Osteoblast (primary cell): ENCODE measurements at regions not wholly inside any gene's neighbourhood (a gene's known extent, or its start where the extent isn't known, plus 50 kb on each side); places are given as distances from the start of the nearest gene placed in this dataset.

ENCODE experiments used
- DNase-seq: peaks from one replicate; pipeline ENCODE4 v3.0.0; 2011; ENCODE audit warnings: low spot score, mixed read lengths; ENCODE audit not compliant: insufficient read length; ENCODE audit errors: missing footprints
- H2AFZ ChIP-seq: 2 replicates; pipeline ENCODE4 v1.6.0; 2011; ENCODE audit warnings: mild to moderate bottlenecking, low read length
- H3K27ac ChIP-seq: 2 replicates; pipeline ENCODE4 v1.5.1; 2011; ENCODE audit warnings: mild to moderate bottlenecking, low read depth, low read length, moderate library complexity
- H3K27me3 ChIP-seq: 2 replicates; pipeline ENCODE4 v1.6.0; 2012; ENCODE audit warnings: mild to moderate bottlenecking, control low read depth, inconsistent platforms, low read length, moderate library complexity; ENCODE audit not compliant: insufficient read depth
- H3K36me3 ChIP-seq: 2 replicates; pipeline ENCODE4 v1.5.1; 2011; ENCODE audit warnings: mild to moderate bottlenecking, low read length, control low read depth, moderate library complexity; ENCODE audit not compliant: insufficient read depth
- H3K4me1 ChIP-seq: 2 replicates; pipeline ENCODE4 v1.5.1; 2011; ENCODE audit warnings: mild to moderate bottlenecking, low read length, control low read depth, moderate library complexity; ENCODE audit not compliant: insufficient read depth
- H3K4me2 ChIP-seq: 2 replicates; pipeline ENCODE4 v1.6.0; 2011; ENCODE audit warnings: mild to moderate bottlenecking, low read length; ENCODE audit not compliant: insufficient read depth
- H3K4me3 ChIP-seq: fragments of 200-600 bp; sonication (generic); 3 replicates; pipeline ENCODE4 v1.5.1; 2012; ENCODE audit warnings: mild to moderate bottlenecking, low read length, inconsistent platforms; ENCODE audit not compliant: insufficient read depth
- H3K79me2 ChIP-seq: 2 replicates; pipeline ENCODE4 v1.6.0; 2012; ENCODE audit warnings: mild to moderate bottlenecking, low read length, control low read depth, inconsistent platforms; ENCODE audit not compliant: insufficient read depth
- H3K9me3 ChIP-seq: 2 replicates; pipeline ENCODE4 v1.5.1; 2011; ENCODE audit warnings: low read depth, low read length, control low read depth
- H4K20me1 ChIP-seq: 2 replicates; pipeline ENCODE4 v1.6.0; 2012; ENCODE audit warnings: mild to moderate bottlenecking, low read length, control low read depth; ENCODE audit not compliant: insufficient read depth
- CTCF ChIP-seq: IDR thresholded peaks from 2 replicates; pipeline ENCODE4 v1.5.1; 2011; ENCODE audit warnings: mild to moderate bottlenecking, low read depth, low read length, moderate library complexity; ENCODE audit errors: extremely low read depth

GRCh38 chr6:12394170-12394569, 104.0 kb downstream of the EDN1 start:
- Histone ChIP-seq H4K20me1 (no peaks in the 10 kb centered on the region), H3K4me3 (no peak overlapping the region), H3K36me3 (no peaks in the 10 kb centered on the region), H3K27me3 (no peaks in the 10 kb centered on the region), H3K79me2 (no peaks in the 10 kb centered on the region), H3K9me3 (no peaks in the 10 kb centered on the region), H3K27ac (no peak overlapping the region), H2AFZ (no peak overlapping the region), H3K4me2 (no peak overlapping the region), H3K4me1 (no peaks in the 10 kb centered on the region)
- no peak for TF ChIP-seq CTCF
- no peak for DNase-seq

GRCh38 chr6:12395898-12396297, 105.7 kb downstream of the EDN1 start:
- Histone ChIP-seq H3K27ac (no peak overlapping the region), H3K4me2 (no peak overlapping the region), H3K9me3 (no peaks in the 10 kb centered on the region), H4K20me1 (no peaks in the 10 kb centered on the region), H3K79me2 (no peaks in the 10 kb centered on the region), H3K4me3 (no peak overlapping the region), H3K36me3 (no peaks in the 10 kb centered on the region), H3K4me1 (no peaks in the 10 kb centered on the region), H3K27me3 (no peaks in the 10 kb centered on the region), H2AFZ (no peak overlapping the region)
- no peak for DNase-seq
- TF ChIP-seq CTCF = peak; percentile 57

- H3K4me3 ChIP-seq = no peak overlapping the region
- no peak overlapping the region for H3K4me2 ChIP-seq
- H2AFZ ChIP-seq = peak overlapping the region; percentile 1
- no peaks in the 10 kb centered on the region for H3K79me2 ChIP-seq
- H3K9me3 ChIP-seq = no peaks in the 10 kb centered on the region
- no peak for DNase-seq
- H3K27ac ChIP-seq = no peak overlapping the region
- no peaks in the 10 kb centered on the region for H4K20me1 ChIP-seq
- no peak for TF ChIP-seq CTCF
- H3K4me1 ChIP-seq = peaks cover 21% of the 10 kb centered on the region
- H3K36me3 ChIP-seq = no peaks in the 10 kb centered on the region
- no peaks in the 10 kb centered on the region for H3K27me3 ChIP-seq
Measured at GRCh38 chr6:12401200-12401599, 111.0 kb downstream of the EDN1 start.

- H3K4me1 ChIP-seq = peaks cover 21% of the 10 kb centered on the region
- TF ChIP-seq CTCF = no peak
- DNase-seq = peak; percentile 68
- H3K4me3 ChIP-seq = peak overlapping the region; percentile 11
- no peaks in the 10 kb centered on the region for H3K27me3 ChIP-seq
- no peaks in the 10 kb centered on the region for H3K36me3 ChIP-seq
- peak overlapping the region; percentile 72 for H3K27ac ChIP-seq
- no peaks in the 10 kb centered on the region for H3K79me2 ChIP-seq
- H3K4me2 ChIP-seq = peak overlapping the region; percentile 59
- H4K20me1 ChIP-seq = no peaks in the 10 kb centered on the region
- no peaks in the 10 kb centered on the region for H3K9me3 ChIP-seq
- peak overlapping the region; percentile 80 for H2AFZ ChIP-seq
Measured at GRCh38 chr6:12403201-12403826, 113.2 kb downstream of the EDN1 start.
